ENCODE measurements at regions not wholly inside any gene's neighbourhood (a gene's known extent, or its start where the extent isn't known, plus 50 kb on each side); places are given as distances from the start of the nearest gene placed in this dataset.

DNA sequence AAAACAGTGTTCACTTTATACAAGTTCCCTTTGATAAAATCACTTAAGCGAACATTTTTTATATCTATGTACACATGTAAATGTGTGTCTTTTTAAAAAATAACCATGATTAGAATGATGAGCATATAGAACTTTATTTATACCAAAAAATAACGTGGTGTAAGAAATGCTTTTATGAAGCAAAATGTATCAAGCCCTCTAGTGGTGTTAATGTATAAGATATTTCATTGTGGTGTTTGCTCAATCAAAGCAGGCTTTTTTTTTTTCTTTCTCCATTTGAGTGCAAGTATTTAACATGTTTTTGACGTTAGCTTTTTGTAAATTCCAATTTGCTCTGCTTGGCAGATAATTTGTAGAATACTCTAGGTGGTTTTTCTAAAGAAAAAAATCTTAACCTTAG, 2092.4 kb upstream of the TENM3 start:
- TF ChIP-seq, protein P1, sequence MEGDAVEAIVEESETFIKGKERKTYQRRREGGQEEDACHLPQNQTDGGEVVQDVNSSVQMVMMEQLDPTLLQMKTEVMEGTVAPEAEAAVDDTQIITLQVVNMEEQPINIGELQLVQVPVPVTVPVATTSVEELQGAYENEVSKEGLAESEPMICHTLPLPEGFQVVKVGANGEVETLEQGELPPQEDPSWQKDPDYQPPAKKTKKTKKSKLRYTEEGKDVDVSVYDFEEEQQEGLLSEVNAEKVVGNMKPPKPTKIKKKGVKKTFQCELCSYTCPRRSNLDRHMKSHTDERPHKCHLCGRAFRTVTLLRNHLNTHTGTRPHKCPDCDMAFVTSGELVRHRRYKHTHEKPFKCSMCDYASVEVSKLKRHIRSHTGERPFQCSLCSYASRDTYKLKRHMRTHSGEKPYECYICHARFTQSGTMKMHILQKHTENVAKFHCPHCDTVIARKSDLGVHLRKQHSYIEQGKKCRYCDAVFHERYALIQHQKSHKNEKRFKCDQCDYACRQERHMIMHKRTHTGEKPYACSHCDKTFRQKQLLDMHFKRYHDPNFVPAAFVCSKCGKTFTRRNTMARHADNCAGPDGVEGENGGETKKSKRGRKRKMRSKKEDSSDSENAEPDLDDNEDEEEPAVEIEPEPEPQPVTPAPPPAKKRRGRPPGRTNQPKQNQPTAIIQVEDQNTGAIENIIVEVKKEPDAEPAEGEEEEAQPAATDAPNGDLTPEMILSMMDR (conservative IDR thresholded peaks at IDR 0.05; ENCODE audit: low read depth, low read length), result peak; percentile 71
- TF ChIP-seq EZH2 (IDR thresholded peaks at IDR 0.05; ENCODE audit: borderline replicate concordance, low read depth, low read length, poor library complexity, severe bottlenecking), result no peak
